GM13976 (cell line): ENCODE measurements at regions not wholly inside any gene's neighbourhood (a gene's known extent, or its start where the extent isn't known, plus 50 kb on each side); places are given as distances from the start of the nearest gene placed in this dataset.
"Not testable (repeated sequence)": the region's sequence is repeated elsewhere in the genome, so short reads cannot be mapped to it uniquely, and the experiment has no call there.

Source experiments
- DNase-seq: peaks from one replicate; pipeline ENCODE4 v3.0.0; 2012; ENCODE audit warnings: low spot score
- CTCF ChIP-seq: IDR thresholded peaks from 2 replicates; pipeline ENCODE4 v1.5.1; 2012; ENCODE audit warnings: borderline replicate concordance, mild to moderate bottlenecking; ENCODE audit not compliant: insufficient read depth; ENCODE audit errors: extremely low read depth, missing control alignments, control extremely low read depth
- in situ Hi-C: fragments of 300-500 bp; cut with MboI; formaldehyde crosslinking; loops from one replicate; pipeline ENCODE4 v1.12.0; 2022; ENCODE audit warnings: low sequenced_read_pairs, mixed read lengths, inconsistent platforms; ENCODE audit not compliant: unreplicated experiment

- in situ Hi-C loops = no loop called here
These were observed 415.8 kb upstream of the GRID2 start for GRCh38 chr4:91887926-91888325.

GRCh38 chr4:91891217-91891616 is 412.5 kb upstream of the GRID2 start:
- DNase-seq, in situ Hi-C loops: not testable (repeated sequence)

More at GRCh38 chr4:91887926-91888325, 415.8 kb upstream of the GRID2 start:
- TF ChIP-seq CTCF = no peak
- DNase-seq = no peak

- TF ChIP-seq CTCF = no peak
- DNase-seq = no peak
- in situ Hi-C loops = no loop called here
These were observed 409.8 kb upstream of the GRID2 start for GRCh38 chr4:91894006-91894405.

- TF ChIP-seq CTCF = no peak
- in situ Hi-C loops = no loop called here
- DNase-seq = no peak
These were observed 399.2 kb upstream of the GRID2 start for GRCh38 chr4:91904556-91904955.

- in situ Hi-C loops = no loop called here
- no peak for TF ChIP-seq CTCF
- no peak for DNase-seq
These were observed 393.8 kb upstream of the GRID2 start for GRCh38 chr4:91909963-91910362.

GRCh38 chr4:91914176-91914804 is 389.5 kb upstream of the GRID2 start:
- no peak for TF ChIP-seq CTCF
- DNase-seq = no peak
- in situ Hi-C loops = no loop called here

- no peak for DNase-seq
- TF ChIP-seq CTCF = no peak
- in situ Hi-C loops = no loop called here
These were observed 387.5 kb upstream of the GRID2 start for GRCh38 chr4:91916219-91916618.
